NCI-H524 (cell line): ENCODE measurements at regions not wholly inside any gene's neighbourhood (a gene's known extent, or its start where the extent isn't known, plus 50 kb on each side); places are given as distances from the start of the nearest gene placed in this dataset.
"Not testable (repeated sequence)": the region's sequence is repeated elsewhere in the genome, so short reads cannot be mapped to it uniquely, and the experiment has no call there.

ENCODE experiments used
- DNase-seq, 2 experiments: peaks; one replicate each; lab custom pipeline; 2025; lab: John Stamatoyannopoulos, UW

DNA sequence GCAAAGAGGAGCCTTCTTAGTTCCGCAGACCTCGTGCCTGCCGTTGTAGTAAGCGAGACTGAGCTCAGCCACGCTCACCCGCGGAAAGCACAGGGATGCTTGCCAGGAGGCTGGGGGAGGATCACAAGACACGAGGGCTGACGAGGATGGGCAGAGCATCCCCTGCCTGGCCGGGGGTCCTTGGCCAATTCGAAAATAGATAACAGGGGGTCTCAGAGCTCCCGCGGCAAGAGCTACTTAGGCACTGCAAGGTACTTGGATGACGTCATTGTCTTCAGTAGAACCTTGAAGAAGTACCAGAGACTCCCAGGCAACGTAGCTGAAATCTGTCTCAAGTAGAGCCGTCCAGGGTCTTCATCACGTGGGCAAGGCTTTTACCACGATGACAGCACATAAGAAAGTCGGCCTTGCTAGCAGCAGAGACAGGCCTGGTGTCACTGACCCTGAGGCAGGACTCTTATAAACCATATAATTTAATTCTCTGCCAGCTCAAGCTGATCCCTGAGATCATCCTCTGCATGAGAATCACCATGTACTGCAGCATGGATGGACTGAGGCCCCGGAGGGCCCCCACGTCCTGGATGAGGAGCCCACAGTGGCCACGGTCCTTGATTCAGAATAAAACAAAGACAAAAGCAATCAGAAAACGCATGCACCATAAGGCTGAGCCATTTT lies 81.9 kb downstream of the TMEM18 start:
- no peak for DNase-seq

DNA sequence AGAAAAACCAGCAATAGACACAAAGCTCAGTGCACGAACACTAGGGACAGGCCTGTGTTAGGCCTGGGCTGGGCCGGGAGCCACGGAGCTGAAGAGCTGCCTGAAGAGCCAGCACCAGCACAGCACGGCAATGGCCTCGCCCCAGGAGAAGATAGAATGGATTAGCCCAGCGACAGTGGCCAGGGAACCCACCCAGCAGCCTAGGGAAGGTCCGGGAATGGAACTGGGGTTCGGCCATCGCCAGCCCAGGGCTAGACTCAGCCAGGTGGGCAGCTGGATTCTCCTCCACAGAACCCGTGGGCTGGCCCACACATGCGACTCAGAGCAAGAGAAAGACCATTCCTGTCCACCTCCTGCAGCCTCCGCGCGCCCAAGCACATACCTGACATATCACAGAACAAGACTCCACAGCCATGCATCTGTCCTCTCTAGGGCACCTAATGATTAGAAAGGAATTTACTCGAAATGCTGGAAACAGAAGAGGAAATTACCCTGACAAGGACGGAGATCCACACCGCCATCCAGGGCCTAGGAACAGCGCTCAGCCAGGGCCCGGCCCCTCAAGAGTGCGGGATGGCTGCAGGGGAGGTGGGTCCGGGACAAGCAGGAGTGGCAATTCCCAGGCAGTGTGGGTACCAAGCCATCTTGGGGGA lies 82.8 kb downstream of the TMEM18 start:
- DNase-seq: no peak

DNA sequence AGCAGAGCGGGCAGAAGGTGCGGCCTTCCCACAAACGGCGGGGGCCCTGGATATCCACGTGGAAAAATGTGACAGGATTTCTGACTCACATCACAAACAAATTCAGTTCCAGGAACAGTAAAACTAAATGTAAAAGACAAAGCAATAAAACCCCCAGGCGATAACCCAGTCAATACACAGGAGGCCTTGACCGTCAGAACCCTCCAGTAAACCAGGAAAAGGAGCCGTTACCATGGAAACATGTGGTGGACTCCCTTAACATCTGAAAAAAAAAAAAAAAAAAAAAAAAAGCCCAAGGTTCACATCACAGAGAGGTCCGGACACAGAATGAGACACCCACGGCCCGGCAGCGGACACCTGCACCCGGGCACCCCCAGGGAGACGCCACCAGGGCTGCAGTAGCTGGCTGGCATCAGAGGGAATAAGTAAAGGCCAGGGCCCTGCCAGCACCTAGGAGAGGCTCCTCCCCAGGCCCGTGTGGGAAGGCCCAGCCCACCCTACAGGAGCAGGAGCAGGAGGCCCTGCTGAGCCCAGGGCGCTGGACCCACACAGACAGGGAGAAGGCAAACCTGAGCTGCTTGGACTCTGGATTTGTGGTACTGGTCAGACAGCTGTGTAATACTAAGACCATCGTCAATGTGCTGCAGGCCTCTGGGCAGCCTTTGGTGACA lies 83.7 kb downstream of the TMEM18 start:
- DNase-seq: no peak

DNA sequence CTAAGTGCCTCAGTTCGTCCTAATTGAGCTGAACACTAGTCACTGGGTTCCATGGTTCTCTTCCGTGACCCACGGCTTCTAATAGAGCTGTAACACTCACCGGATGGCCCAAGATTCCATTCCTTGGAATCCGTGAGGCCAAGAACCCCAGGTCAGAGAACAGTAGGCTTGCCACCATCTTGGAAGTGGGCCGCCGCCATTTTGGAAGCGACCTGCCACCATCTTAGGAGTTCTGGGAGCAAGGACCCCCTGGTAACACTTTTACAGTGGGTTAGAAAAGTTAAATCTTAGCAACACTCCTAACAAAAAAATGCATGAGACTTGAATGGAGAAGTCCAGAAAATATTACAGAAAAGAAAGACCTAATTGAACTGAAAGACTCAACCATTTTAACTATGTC lies 84.5 kb downstream of the TMEM18 start:
- no peak for DNase-seq

GRCh38 chr2:590214-591175 lies 86.7 kb downstream of the TMEM18 start:
- DNase-seq: no peak

- no peak for DNase-seq
Measured at GRCh38 chr2:589281-590130, 87.7 kb downstream of the TMEM18 start.

GRCh38 chr2:588074-588645 lies 89.0 kb downstream of the TMEM18 start:
- DNase-seq: no peak

GRCh38 chr2:587087-587960 lies 89.9 kb downstream of the TMEM18 start:
- DNase-seq: no peak

- no peak for DNase-seq
Measured at GRCh38 chr2:586641-587076, 90.5 kb downstream of the TMEM18 start.

GRCh38 chr2:584863-585823 lies 92.1 kb downstream of the TMEM18 start:
- DNase-seq: no peak

- DNase-seq: no peak
Measured at GRCh38 chr2:583666-584065, 93.5 kb downstream of the TMEM18 start.

- no peak for DNase-seq
Measured at GRCh38 chr2:582792-583528, 94.2 kb downstream of the TMEM18 start.

GRCh38 chr2:582289-582688 lies 94.9 kb downstream of the TMEM18 start:
- not testable (repeated sequence) for DNase-seq

- DNase-seq: no peak
Measured at GRCh38 chr2:579961-580360, 97.2 kb downstream of the TMEM18 start.

GRCh38 chr2:579351-579886 lies 97.8 kb downstream of the TMEM18 start:
- DNase-seq: no peak

DNA sequence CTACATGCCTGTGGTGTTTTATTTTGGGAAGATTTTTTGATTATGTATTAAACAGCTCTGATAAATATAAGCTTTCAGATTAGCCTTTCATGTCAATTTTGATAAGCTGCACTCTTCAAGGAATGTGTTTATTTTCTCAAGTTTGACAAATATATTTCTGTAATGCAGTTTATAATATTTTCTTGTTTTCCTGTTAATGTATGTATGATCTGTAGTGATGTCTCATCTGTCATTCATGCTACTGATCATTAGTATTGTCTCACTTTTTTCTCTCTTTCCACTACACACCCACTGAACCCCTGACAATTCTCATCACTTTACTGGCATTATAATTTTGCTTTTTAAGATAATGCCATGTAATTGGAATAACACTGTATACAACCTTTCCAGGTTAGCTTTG lies 100.9 kb downstream of the TMEM18 start:
- no peak for DNase-seq

GRCh38 chr2:575727-576236 lies 101.4 kb downstream of the TMEM18 start:
- no peak for DNase-seq
